ENCODE measurements at regions not wholly inside any gene's neighbourhood (a gene's known extent, or its start where the extent isn't known, plus 50 kb on each side); places are given as distances from the start of the nearest gene placed in this dataset.

DNA sequence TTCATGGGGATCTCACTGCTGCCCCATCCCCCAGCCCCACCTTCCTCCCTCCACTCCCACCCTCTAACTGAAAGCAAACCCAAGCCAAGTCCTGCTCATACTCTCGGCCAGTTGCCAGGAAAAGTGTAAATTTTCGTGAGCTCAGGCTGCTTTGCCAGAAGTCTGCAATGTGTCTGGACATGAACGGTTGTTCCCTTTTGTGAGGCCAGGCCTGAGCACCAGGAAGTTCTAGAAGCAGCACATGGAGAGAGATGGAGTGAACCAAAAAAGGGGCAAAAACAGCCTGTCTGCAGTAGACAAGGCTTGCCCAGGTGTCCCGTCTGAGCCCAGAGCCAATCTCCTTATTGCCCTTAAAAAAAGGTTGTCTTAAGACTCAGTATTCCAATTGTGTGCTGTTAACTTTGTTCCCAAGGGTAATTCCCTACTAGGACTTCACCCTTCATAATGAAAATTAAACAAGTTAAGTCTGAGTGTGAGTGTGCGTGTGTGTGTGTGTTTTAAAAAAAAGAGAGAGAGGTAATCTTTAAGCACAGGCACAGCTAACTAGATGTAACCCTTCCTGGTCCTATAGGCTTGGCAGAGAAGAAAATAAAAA lies 247.1 kb downstream of the BCL11A start:
- TF ChIP-seq CTCF (IDR thresholded peaks at IDR 0.05) (no peak), POLR2A (IDR thresholded peaks at IDR 0.05) (no peak)
